HEK293 (cell line): ENCODE measurements at regions not wholly inside any gene's neighbourhood (a gene's known extent, or its start where the extent isn't known, plus 50 kb on each side); places are given as distances from the start of the nearest gene placed in this dataset.
"Not testable (repeated sequence)": the region's sequence is repeated elsewhere in the genome, so short reads cannot be mapped to it uniquely, and the experiment has no call there.

Experiments
- CTCF ChIP-seq: fragments of 450-650 bp; formaldehyde crosslinking; IDR thresholded peaks from 2 replicates; pipeline ENCODE4 v1.5.1; 2016; ENCODE audit warnings: missing biosample characterization, missing genetic modification characterization
- KLF8 ChIP-seq: fragments of 450-650 bp; formaldehyde crosslinking; IDR thresholded peaks from 2 replicates; pipeline ENCODE4 v1.5.1; 2016; ENCODE audit warnings: missing biosample characterization, missing genetic modification characterization
- PATZ1 ChIP-seq: fragments of 450-650 bp; formaldehyde crosslinking; IDR thresholded peaks from 2 replicates; pipeline ENCODE4 v1.5.1; 2016; ENCODE audit warnings: missing biosample characterization, missing genetic modification characterization
- TCF7L2 ChIP-seq: IDR thresholded peaks from 2 replicates; pipeline ENCODE4 v1.6.1; 2011; ENCODE audit warnings: low read depth, mild to moderate bottlenecking, inconsistent platforms, low read length, moderate library complexity, borderline replicate concordance
- ZBTB44 ChIP-seq: fragments of 450-650 bp; IDR thresholded peaks from 2 replicates; pipeline ENCODE4 v1.5.1; 2018; ENCODE audit warnings: missing biosample characterization, mild to moderate bottlenecking, missing genetic modification characterization
- ZNF174 ChIP-seq: fragments of 450-650 bp; formaldehyde crosslinking; IDR thresholded peaks from 2 replicates; pipeline ENCODE4 v1.5.0; 2017; ENCODE audit warnings: missing biosample characterization, mild to moderate bottlenecking, missing genetic modification characterization
- ZNF184 ChIP-seq: fragments of 450-650 bp; IDR thresholded peaks from 2 replicates; pipeline ENCODE4 v1.5.1; 2018; ENCODE audit warnings: missing biosample characterization, mild to moderate bottlenecking, missing genetic modification characterization
- ZNF24 ChIP-seq: fragments of 450-650 bp; formaldehyde crosslinking; IDR thresholded peaks from 2 replicates; pipeline ENCODE4 v1.5.1; 2016; ENCODE audit warnings: missing biosample characterization, missing genetic modification characterization
- ZSCAN23 ChIP-seq: fragments of 450-650 bp; formaldehyde crosslinking; IDR thresholded peaks from 2 replicates; pipeline ENCODE4 v1.5.1; 2016; ENCODE audit warnings: missing biosample characterization, missing genetic modification characterization

- not testable (repeated sequence) for TF ChIP-seq ZNF24; KLF8 (tag by site-specific recombination); CTCF (tag by site-specific recombination); ZBTB44; ZNF184; ZSCAN23 (tag by site-specific recombination); TCF7L2; PATZ1; ZNF174
Observed at GRCh38 chr5:42864749-42865148, 53.1 kb upstream of the SELENOP start.
